ENCODE measurements at regions not wholly inside any gene's neighbourhood (a gene's known extent, or its start where the extent isn't known, plus 50 kb on each side); places are given as distances from the start of the nearest gene placed in this dataset.

DNA sequence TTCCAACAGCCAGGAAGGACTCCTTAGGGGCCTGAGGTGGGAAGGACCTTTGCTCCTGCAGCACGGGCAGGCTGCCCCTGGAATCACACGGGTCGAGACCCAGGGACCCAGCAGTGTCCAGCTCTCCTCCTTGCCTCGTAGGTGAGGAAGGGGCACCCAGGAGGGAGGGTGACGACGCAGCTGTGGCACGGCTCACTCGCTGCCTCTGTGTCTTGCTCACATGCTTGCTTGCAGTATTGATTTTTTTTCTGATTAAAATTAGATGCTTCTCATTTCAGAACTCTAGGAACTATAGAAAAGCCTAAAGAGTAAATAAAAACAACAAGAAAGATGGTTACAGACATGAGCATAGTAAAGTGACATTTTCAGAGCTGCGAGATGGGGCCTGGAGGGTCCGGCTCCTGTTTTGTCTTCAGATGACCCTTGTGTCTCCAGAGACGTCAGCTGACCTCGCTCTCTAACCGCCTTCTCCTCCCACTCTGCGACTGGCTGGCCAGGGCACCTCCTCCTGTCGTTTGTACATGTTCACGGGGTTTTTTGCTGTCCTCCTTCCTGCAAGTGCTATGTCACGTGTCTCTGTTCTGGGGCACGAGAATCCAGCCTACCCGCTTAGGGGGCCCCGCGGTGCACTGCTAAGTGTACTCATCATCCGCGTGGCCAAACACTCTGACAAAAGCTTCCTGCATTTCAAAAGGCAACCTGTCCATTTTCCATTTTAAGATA, 65.7 kb upstream of the ZNF236 start:
- TF ChIP-seq EZH2phosphoT487 (IDR thresholded peaks at IDR 0.05; ENCODE audit: borderline replicate concordance, low read length) (no peak), CTCF (conservative IDR thresholded peaks at IDR 0.05; ENCODE audit: low read depth, low read length) (no peak), EZH2 (IDR thresholded peaks at IDR 0.05; ENCODE audit: low read length, unreplicated experiment) (no peak)
